HL-60 (cell line): ENCODE measurements at regions not wholly inside any gene's neighbourhood (a gene's known extent, or its start where the extent isn't known, plus 50 kb on each side); places are given as distances from the start of the nearest gene placed in this dataset.

Source experiments
- DNase-seq, 2 experiments: peaks; one replicate each; pipeline ENCODE4 v3.0.0-alpha.2; 2010 to 2020; ENCODE audit warnings: low read depth in 1 of 2, low spot score in 1 of 2
- H3K27ac ChIP-seq: fragments of 250-450 bp; sonication (Bioruptor Pico); replicated peaks from 2 replicates; pipeline ENCODE4 v1.5.1; 2020; ENCODE audit warnings: mild to moderate bottlenecking, moderate library complexity
- H3K27me3 ChIP-seq: fragments of 250-450 bp; sonication (Bioruptor Pico); 2 replicates; pipeline ENCODE4 v1.5.1; 2021; ENCODE audit warnings: mild to moderate bottlenecking, moderate library complexity; ENCODE audit not compliant: insufficient read depth, poor library complexity, severe bottlenecking
- H3K4me3 ChIP-seq: replicated peaks from 2 replicates; pipeline ENCODE4 v1.5.1; 2011; ENCODE audit warnings: mild to moderate bottlenecking, control low read depth, low read length; ENCODE audit not compliant: insufficient read depth
- GABPA ChIP-seq: IDR thresholded peaks from 2 replicates; pipeline ENCODE4 v1.6.1; 2012; ENCODE audit warnings: low read depth
- POLR2AphosphoS5 ChIP-seq: IDR thresholded peaks from 2 replicates; pipeline ENCODE4 v1.6.1; 2012; ENCODE audit warnings: low read depth
- SPI1 ChIP-seq: IDR thresholded peaks from 2 replicates; pipeline ENCODE4 v1.6.1; 2012; ENCODE audit warnings: low read depth, mild to moderate bottlenecking, borderline replicate concordance
- TF ChIP-seq, protein P1 (sequence below): IDR thresholded peaks from one replicate; pipeline ENCODE4 v1.5.1; 2011; ENCODE audit warnings: low read length, control low read depth, inconsistent platforms; ENCODE audit not compliant: insufficient read depth
- TF ChIP-seq, protein P2 (sequence below): IDR thresholded peaks from 2 replicates; pipeline ENCODE4 v1.6.1; 2012; ENCODE audit warnings: low read depth; ENCODE audit not compliant: insufficient replicate concordance

DNA sequence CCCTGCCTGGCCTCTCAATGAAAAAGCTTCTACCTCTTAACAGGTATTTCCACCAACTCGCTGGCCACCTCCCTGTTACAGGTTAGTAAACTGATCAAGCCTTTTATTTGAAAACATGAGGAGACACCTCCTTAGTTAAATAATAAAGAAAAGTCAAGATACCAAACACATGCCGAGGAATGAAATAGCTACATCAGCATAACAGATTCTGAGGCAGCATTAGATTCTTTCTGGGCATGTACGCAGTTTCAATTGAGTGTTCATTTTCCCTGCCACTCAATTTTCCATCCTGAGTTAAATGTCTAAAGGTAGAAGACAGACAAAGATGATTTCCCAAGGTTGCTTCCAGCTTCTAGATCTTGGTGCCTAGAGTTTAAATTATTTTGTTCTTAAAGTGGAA, 250.5 kb upstream of the LRTM1 start:
- H3K27me3 ChIP-seq = no peaks in the 10 kb centered on the region
- no peak for DNase-seq
- no peak overlapping the region for H3K4me3 ChIP-seq
- TF ChIP-seq, protein P1, sequence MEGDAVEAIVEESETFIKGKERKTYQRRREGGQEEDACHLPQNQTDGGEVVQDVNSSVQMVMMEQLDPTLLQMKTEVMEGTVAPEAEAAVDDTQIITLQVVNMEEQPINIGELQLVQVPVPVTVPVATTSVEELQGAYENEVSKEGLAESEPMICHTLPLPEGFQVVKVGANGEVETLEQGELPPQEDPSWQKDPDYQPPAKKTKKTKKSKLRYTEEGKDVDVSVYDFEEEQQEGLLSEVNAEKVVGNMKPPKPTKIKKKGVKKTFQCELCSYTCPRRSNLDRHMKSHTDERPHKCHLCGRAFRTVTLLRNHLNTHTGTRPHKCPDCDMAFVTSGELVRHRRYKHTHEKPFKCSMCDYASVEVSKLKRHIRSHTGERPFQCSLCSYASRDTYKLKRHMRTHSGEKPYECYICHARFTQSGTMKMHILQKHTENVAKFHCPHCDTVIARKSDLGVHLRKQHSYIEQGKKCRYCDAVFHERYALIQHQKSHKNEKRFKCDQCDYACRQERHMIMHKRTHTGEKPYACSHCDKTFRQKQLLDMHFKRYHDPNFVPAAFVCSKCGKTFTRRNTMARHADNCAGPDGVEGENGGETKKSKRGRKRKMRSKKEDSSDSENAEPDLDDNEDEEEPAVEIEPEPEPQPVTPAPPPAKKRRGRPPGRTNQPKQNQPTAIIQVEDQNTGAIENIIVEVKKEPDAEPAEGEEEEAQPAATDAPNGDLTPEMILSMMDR = no peak
- TF ChIP-seq SPI1 (no peak), POLR2AphosphoS5 (no peak), GABPA (no peak)
- TF ChIP-seq, protein P2, sequence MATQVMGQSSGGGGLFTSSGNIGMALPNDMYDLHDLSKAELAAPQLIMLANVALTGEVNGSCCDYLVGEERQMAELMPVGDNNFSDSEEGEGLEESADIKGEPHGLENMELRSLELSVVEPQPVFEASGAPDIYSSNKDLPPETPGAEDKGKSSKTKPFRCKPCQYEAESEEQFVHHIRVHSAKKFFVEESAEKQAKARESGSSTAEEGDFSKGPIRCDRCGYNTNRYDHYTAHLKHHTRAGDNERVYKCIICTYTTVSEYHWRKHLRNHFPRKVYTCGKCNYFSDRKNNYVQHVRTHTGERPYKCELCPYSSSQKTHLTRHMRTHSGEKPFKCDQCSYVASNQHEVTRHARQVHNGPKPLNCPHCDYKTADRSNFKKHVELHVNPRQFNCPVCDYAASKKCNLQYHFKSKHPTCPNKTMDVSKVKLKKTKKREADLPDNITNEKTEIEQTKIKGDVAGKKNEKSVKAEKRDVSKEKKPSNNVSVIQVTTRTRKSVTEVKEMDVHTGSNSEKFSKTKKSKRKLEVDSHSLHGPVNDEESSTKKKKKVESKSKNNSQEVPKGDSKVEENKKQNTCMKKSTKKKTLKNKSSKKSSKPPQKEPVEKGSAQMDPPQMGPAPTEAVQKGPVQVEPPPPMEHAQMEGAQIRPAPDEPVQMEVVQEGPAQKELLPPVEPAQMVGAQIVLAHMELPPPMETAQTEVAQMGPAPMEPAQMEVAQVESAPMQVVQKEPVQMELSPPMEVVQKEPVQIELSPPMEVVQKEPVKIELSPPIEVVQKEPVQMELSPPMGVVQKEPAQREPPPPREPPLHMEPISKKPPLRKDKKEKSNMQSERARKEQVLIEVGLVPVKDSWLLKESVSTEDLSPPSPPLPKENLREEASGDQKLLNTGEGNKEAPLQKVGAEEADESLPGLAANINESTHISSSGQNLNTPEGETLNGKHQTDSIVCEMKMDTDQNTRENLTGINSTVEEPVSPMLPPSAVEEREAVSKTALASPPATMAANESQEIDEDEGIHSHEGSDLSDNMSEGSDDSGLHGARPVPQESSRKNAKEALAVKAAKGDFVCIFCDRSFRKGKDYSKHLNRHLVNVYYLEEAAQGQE = no peak
- H3K27ac ChIP-seq = no peak overlapping the region

DNA sequence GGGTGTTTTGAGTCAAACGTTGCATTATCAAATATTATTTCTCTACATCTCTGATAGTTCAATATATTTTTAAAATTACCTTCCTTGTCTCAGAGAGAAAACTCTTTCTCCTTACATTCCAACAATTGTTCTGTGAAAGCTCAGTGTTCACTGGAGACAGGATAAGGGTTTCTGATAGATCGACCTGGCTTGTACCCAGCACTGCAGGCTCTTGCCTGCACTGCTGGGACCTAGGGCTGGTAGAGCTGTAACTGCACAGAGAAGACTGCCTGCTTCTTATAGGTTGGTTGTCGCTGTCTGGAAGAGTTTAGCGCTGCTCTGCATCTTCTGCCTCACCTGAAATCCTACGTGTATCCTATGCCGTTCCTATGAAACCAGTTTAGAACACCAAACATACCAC, 249.9 kb upstream of the LRTM1 start:
- Histone ChIP-seq H3K27ac (no peak overlapping the region), H3K4me3 (no peak overlapping the region), H3K27me3 (no peaks in the 10 kb centered on the region)
- no peak for TF ChIP-seq POLR2AphosphoS5
- DNase-seq = no peak

DNA sequence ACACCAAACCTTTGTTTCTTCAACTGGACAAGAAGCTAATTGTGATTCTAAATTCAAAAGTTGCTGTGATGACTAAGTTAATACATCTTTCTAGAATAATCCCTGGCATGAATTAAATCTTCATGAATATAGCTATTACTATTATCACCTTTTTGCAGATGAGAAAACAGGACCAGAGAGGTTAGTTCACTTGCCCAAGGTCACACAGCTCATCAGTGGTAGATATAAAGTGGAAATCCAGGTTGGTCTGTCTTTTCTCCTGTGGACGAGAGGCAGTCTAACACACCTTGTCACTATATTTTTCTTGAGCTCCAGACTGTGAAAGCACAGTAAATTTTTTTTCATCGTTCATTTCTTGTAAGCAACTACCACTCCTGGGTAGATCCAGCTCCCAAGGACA, 247.6 kb upstream of the LRTM1 start:
- no peak overlapping the region for H3K4me3 ChIP-seq
- no peak for DNase-seq
- H3K27me3 ChIP-seq = no peaks in the 10 kb centered on the region
- no peak for TF ChIP-seq POLR2AphosphoS5
- no peak for TF ChIP-seq SPI1
- TF ChIP-seq, protein P1 = no peak
- no peak for TF ChIP-seq GABPA
- TF ChIP-seq, protein P2 = no peak
- no peak overlapping the region for H3K27ac ChIP-seq

DNA sequence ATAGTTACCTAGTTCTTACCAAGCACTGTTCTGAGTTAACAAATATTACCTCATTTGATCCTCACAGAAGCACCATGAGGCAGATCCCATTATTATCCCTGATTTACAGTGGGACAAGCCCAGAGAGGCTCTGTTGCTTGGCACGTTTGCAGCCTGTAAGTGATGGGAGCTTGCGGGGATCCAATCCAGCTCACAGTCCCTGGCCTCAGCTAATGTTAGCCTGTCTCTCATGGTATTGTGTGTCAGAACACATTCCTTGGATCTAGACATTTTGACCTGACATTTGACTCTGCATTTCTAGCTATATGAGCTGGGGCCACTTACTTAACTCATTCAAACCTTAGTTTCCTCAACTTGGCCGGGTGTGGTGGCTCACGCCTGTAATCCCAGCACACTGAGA, 246.9 kb upstream of the LRTM1 start:
- no peak overlapping the region for H3K27ac ChIP-seq

More for the DNA sequence above, 246.9 kb upstream of the LRTM1 start:
- TF ChIP-seq GABPA (no peak), SPI1 (no peak), POLR2AphosphoS5 (no peak)
- TF ChIP-seq, protein P1 = no peak
- TF ChIP-seq, protein P2 = no peak
- no peak for DNase-seq
- Histone ChIP-seq H3K4me3 (no peak overlapping the region), H3K27me3 (no peaks in the 10 kb centered on the region)
